Stimulated activated CD4-positive, alpha-beta T cell treated with anti-CD3 and anti-CD28 coated beads, Interleukin-1b, Interleukin-23, amount 100 ng/mL, for 48 hours (primary cell): ENCODE measurements at regions not wholly inside any gene's neighbourhood (a gene's known extent, or its start where the extent isn't known, plus 50 kb on each side); places are given as distances from the start of the nearest gene placed in this dataset.
A peak's percentile ranks its signal among the peaks of the same experiment; 100 is the strongest.

Experiments used
- DNase-seq: peaks from one replicate; pipeline ENCODE4 v3.0.0-alpha.2; 2020

- no peak for DNase-seq
Observed at GRCh38 chr15:101124731-101125451, 127.0 kb downstream of the CHSY1 start.

DNA sequence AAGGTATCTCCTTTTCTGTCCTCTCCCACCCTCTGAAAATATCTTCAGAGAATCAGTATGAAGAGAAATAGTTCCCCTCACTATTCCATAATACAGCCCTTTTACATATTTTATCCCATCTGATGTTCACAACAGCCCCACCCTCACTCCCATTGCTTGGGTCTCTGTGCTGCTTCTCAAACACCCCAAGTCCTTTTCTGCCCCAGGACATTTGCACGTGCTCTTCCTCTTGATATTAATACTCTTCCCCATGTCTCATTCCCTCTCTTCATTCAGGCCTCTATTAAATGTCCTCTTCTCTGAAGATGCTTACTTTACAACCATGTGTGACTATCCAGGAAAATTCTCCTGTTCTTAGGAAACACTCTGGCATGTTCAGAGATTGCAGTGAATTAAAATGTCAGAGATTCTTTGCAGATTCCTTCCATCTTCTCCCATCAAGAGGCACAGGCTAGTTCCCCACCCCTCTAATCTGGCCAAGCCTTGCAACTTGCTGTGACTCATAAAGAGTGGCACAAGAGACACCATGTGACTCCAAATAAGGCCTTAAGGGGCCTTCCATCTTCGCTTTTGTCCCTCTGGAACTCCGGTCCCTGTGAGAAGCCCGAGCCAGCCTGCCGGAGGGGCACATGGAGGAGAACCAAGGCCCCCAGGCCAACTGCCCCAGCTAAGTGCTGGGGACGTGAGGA is 128.5 kb downstream of the CHSY1 start:
- no peak for DNase-seq

- DNase-seq = no peak
Observed at GRCh38 chr15:101122806-101123205, 129.0 kb downstream of the CHSY1 start.

GRCh38 chr15:101122266-101122665 is 129.6 kb downstream of the CHSY1 start:
- no peak for DNase-seq

DNA sequence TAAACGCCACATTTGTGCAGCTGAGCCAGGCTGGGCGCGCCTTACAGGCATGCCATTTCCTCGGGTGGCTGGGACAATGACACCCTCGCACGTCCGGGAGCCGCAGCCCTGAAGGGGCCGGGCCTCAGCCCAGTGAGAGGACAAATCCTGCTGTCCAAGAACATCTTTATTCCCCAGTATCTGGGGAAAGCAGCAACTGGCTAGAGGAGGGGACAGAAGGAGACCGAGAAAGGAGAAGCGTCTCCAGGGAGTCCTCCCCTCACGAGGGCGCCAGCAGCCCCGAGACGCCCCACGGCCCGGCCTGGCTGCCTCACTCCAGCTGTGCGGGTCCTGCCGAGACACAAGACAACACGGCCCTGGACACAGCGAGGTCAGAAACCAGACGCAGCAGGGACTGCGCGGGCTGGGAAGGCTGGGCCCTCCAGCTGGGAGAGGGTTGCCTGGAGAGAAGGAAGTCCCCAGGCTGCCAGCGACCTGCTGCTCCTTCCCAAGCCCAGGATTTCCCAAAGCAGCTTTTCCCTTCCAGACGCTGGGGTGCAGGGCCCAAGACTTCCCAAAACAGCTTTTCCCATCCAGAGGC is 130.2 kb downstream of the CHSY1 start:
- DNase-seq = peak; percentile 14

DNA sequence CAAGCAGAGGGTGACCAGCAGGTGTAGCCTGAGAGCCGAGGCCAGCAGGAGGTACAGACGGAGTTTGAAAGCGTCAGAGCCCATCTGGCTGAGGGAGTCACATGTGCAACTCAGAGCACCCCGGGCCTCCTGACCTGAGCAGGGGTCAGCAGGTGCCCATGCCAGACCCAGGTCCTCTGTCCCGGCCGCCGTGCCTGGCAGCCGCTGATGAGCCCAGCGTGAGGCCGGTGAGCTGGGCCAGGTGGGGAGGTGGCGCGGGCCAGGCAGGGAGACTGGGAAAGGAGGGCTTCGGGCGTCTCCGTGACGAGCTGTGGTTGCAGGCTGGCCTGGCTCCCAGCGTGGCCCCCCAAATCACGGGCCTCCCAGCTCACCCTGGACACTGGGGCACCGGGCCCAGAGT is 130.9 kb downstream of the CHSY1 start:
- no peak for DNase-seq

GRCh38 chr15:101120473-101120872 is 131.4 kb downstream of the CHSY1 start:
- no peak for DNase-seq
